AG20443 (cell line): ENCODE measurements at regions not wholly inside any gene's neighbourhood (a gene's known extent, or its start where the extent isn't known, plus 50 kb on each side); places are given as distances from the start of the nearest gene placed in this dataset.
A peak's percentile ranks its signal among the peaks of the same experiment; 100 is the strongest.

Experiments used
- DNase-seq: peaks from one replicate; pipeline ENCODE4 v3.0.0; 2012; ENCODE audit warnings: low spot score, mixed read lengths

GRCh38 chr16:77592021-77592420, 130.3 kb upstream of the NUDT7 start:
- DNase-seq, result no peak

DNA sequence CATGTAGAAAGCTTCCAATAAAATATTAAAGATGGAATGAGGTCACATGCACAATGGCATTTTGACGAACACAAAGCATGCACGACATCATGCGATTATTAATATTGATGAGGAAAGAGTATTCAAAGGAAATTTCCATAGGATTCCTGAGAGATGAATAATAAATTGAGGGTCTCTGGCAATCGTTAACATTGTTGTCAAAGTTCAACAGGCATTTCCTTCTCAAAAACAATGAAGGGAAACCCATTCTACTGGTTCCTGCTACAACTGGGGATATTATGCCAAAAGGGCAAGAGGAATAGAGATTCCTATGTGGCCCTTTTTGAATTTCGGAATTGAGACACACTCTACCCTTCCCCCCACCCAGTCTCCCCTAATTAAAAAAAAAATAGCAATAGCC, 128.3 kb upstream of the NUDT7 start:
- no peak for DNase-seq

- no peak for DNase-seq
Observed at GRCh38 chr16:77594799-77595596, 127.3 kb upstream of the NUDT7 start.

GRCh38 chr16:77596261-77596660, 126.1 kb upstream of the NUDT7 start:
- no peak for DNase-seq

DNA sequence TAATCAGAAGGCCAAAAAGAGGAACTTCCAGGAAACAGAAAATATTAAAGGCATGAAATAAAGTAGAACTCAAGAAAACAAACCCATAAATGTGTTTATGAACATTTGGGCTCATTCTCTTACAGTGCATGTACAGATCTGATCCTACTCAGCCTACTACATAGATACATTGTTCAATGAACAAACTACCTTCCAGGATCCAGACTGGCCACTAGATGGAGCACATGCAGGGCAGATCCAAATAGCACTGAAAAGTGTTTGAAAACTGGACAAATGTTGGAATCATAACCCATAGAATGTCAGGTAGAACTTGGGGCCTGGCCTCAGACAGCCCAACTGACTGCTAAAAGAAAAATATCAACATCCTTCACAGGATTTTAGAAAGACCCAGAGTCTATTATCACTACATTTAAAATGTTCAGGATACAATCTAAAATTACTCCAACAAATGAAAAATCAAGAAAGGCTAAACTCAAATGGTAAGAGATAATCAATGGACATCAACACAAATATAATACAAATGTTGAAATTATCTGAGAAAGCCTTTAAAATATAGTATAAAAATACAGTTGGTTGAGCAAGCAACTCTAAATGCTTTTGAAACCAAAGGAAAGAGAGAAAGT, 122.4 kb upstream of the NUDT7 start:
- peak; percentile 46 for DNase-seq

GRCh38 chr16:77600555-77600954, 121.8 kb upstream of the NUDT7 start:
- DNase-seq, result no peak

DNA sequence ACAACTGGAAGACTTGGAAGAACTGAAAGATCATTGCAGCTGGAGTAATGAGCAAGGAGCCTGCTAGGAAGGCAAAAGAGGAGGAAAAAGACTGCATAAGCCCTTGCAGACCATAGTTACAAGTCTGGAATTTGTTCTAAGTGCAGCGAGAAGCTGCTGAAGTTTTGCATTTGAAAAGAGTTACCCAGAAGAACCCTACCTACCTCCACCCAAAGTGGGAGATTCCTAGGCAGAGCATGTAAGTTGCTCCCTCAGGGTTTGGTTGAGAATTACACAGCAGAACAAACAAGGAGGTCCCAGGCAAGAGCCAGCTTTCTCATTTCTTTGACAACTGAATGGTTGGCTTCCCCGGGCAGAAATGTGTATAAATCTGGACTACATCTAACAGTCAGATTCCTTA, 118.7 kb upstream of the NUDT7 start:
- no peak for DNase-seq

DNA sequence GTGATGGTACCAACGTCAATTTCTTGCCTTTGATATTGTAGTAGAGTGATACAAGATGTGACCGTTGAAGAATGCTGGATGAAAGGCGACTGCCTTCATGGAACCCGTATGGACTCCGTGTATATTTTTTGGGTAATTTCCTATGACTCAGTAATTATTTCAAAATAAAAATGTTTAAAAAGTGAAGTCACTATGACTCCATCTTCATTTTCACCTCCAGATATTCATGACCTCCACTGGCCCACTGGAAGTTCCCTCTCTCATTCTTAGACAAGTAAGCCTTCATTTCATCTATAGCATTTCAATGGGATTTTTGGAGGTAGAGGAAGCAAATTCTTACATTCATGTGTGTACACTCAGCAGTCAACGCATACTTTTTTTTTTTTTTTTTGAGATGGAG, 111.8 kb upstream of the NUDT7 start:
- no peak for DNase-seq

DNA sequence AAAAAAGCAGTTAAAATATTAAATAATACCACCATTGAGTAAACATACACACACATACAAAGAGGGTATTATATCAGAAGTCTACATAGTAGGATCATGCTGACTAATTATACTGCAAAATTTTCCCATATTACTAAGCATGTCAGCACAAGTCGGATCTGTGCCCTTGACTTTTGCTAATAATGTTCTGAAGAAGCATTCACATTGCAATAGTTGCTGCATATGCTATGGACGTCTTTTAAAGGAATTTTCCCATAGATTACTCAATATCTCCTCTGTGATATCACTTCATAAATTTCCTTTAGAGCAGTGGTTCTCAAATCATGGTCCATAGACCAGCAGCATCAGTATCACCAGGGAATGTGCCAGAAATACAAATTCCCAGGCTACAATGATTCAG, 110.9 kb upstream of the NUDT7 start:
- DNase-seq, result no peak

DNA sequence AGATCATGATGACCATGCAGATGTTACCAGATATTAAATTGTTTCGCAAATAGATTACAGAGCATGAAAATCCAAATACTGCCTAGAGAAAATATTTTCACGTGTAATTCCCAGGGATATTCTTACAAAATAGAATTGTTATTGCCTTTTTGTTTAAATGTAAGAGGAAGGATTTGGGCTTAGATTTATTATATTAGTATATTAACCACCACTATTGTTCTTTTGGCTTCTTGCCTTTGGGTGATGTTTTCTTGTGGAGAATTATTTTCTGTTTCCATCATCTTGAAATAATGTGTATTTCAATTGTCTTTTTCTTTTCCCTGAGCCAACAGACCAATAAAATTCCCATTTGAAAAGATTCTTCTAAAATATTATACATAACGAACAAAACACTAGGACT, 109.7 kb upstream of the NUDT7 start:
- DNase-seq, result no peak

- no peak for DNase-seq
Observed at GRCh38 chr16:77613095-77613494, 109.2 kb upstream of the NUDT7 start.

GRCh38 chr16:77617553-77617952, 104.8 kb upstream of the NUDT7 start:
- no peak for DNase-seq

DNA sequence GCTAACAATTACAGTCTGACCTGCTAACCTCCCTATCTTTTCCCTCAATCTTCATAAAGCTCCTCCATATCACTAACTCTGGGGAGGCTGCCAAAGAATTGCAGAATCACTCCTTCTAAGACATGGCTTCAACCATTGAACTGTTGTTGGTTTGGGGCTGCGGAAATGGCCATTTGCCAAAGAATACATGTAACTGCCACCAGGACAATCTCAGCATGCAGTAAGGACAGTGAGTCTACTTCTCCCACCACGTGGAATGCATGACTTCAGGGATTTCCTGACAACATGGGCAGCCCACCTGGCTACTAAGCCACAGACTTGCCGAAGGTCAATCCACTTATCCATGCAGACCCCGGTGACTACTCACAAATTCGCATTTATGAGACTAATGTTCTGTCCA, 104.3 kb upstream of the NUDT7 start:
- DNase-seq, result no peak

DNA sequence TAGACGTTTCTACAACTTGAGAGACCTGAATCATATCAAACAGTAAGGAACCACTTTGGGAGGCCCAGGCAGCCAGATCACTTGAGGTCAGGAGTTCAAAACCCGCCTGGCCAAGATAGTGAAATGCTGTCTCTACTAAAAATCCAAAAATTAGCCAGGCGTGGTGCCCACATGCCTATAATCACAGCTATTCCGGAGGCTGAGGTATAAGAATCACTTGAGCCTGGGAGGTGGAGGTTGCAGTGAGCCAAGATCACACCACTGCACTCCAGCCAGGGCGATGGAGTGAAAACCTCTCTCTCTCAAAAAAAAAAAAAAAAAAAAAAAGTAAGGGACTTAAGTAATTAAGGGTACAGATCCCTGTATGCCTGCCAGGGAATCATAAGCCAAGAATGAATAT, 103.4 kb upstream of the NUDT7 start:
- DNase-seq, result no peak

- DNase-seq, result no peak
Observed at GRCh38 chr16:77624085-77624484, 98.2 kb upstream of the NUDT7 start.

DNA sequence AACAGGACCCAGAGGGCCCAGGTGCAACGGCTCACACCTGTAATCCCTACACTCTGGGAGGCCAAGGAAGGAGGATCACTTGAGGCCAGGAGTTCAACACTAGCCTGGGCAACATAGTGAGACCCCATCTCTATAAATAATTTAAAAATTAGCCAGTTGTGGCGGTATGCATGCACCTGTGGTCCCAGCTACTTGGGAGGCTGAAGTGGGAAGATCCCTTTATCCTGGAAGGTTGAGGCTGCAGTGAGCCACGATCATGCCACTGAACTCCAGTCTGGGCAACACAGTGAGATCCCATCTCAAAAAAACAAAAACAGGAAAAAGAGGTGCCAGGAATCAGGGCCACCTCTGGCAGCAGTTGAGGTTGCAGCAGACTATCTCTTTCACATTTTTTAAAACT, 85.7 kb upstream of the NUDT7 start:
- no peak for DNase-seq

- DNase-seq, result no peak
Observed at GRCh38 chr16:77637940-77638339, 84.4 kb upstream of the NUDT7 start.

DNA sequence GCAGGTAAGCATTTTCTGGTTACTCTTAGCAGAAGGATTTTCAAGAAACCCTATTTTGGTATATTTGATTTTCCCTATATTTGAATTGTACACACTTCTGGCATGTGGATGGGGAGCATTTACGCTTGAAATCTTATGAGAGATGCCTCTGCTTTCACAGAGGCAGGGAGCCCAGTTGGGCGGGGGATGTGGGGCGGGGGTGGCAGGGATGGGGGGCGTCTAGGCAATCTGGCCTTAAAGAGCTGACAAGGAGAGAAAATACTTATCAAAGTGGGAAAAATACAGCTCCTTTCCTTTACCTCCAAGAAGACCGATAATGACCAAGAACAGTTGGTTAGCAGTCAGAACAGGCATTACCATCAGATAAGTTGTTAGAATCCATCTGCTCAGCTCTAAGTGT, 79.1 kb upstream of the NUDT7 start:
- no peak for DNase-seq

GRCh38 chr16:77645764-77646163, 76.5 kb upstream of the NUDT7 start:
- DNase-seq, result no peak

DNA sequence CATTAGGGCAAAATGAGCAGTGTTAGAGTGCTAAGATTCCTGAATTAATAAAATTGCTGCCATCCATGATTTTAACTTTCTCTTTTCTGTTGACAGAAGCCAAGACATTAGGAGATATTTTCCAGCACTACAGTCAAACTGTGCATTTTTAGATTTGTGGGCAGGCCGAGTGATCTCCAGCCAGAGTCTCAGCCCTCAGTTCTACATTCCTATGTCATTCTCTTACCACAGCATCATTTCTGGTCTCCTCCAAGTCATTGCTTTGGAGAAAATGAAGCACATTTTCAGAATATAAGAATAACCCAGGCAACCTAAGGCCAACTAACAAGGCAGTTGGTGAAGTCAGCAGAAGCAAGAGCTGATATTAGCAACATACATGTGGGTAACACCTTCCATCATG, 74.6 kb upstream of the NUDT7 start:
- no peak for DNase-seq

GRCh38 chr16:77650761-77651160, 71.6 kb upstream of the NUDT7 start:
- no peak for DNase-seq

DNA sequence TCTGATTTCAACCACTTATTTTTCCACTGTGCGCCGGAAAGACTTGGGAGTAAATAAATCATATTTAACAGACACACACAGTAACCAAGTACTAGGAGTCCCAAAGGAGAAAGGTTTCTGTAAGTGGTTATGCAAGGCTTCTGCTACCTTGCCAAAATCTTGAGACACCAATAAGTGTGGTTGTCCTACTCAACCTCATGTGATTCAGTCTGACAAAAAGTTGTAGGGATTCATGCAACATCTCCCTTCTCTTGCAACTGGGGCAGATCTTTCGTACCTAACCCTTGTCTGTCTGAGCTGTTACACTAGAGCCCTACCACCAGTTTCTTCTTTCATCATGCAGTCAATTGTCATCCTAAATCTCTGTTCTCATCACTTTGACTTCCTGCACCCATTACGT, 69.9 kb upstream of the NUDT7 start:
- no peak for DNase-seq

DNA sequence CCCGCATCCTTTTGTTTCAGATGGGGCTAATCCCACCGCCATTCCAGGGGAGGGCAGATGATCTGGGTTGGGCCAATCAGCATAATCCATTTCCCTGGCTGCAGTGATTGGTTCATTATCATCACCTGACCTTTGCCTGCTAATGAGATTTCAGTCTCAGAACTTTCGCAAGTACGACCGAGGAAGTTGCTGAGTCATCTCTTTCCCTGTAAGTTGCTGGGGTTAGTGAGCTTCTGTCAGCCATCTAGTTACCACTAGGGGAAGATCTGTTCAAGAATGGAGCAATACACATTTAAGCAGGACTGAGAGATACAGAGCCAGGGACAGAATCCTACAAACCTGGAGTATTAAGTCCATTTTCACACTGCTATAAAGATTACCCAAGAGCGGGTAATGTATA, 65.3 kb upstream of the NUDT7 start:
- no peak for DNase-seq

DNA sequence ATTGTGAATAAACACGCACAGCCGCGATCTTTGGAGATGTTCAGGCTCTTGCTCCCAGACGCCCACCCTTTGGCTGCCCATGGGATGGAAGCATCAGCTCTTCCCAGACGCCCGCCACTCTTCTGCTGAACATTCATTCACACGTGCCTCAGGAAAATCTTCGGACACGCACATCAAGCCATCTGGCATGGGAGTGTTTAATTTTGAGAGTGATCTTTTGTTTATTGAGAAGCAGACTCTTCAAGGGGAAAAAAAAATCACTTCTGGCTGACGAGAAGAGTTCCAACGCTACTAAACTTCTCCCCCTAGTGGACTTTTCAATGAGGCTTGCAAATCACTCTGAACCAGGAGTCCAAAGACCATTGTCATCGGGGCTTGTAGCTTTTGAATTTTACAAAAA, 62.0 kb upstream of the NUDT7 start:
- peak; percentile 53 for DNase-seq
